HUES6 (cell line): ENCODE measurements at regions not wholly inside any gene's neighbourhood (a gene's known extent, or its start where the extent isn't known, plus 50 kb on each side); places are given as distances from the start of the nearest gene placed in this dataset.

ENCODE experiments used
- H3K27ac ChIP-seq: 2 replicates; pipeline ENCODE4 v1.7.0; 2013; ENCODE audit warnings: low read depth, mild to moderate bottlenecking, low read length, inconsistent platforms
- H3K27me3 ChIP-seq: 2 replicates; pipeline ENCODE4 v1.6.1; 2013; ENCODE audit warnings: low read length; ENCODE audit not compliant: control insufficient read depth, insufficient read depth
- H3K36me3 ChIP-seq: 2 replicates; pipeline ENCODE4 v1.6.1; 2013; ENCODE audit warnings: low read length; ENCODE audit not compliant: control insufficient read depth, insufficient read depth
- H3K4me1 ChIP-seq: 2 replicates; pipeline ENCODE4 v1.6.1; 2013; ENCODE audit warnings: low read length; ENCODE audit not compliant: control insufficient read depth, insufficient read depth
- H3K4me3 ChIP-seq: 2 replicates; pipeline ENCODE4 v1.5.1; 2013; ENCODE audit warnings: low read depth, low read length
- H3K9ac ChIP-seq: one replicate; pipeline ENCODE4 v1.6.1; 2013; ENCODE audit warnings: mild to moderate bottlenecking, low read length
- H3K9me3 ChIP-seq: 2 replicates; pipeline ENCODE4 v1.6.1; 2013; ENCODE audit warnings: low read depth, low read length; ENCODE audit not compliant: control insufficient read depth, insufficient read depth

DNA sequence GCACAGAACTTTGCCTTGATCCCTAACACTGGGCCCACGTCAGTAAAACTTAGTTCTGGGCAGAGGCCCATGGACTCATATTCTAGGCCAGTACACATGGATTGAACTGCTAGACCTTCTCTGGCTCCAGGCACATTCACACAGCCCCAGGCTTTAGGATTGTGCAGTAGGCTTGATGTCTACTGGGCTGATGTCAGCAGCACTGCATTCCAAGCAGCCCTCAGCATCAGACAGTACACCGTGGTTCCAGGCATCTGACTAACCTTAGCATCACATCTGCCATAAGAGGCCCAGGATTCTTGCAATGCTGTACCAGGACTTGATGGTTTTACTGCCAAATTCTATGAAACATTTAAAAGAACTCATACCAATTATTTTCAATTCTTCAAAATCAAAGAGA lies 301.9 kb downstream of the CCER1 start:
- H3K36me3 ChIP-seq = no peaks in the 10 kb centered on the region
- H3K9me3 ChIP-seq = no peaks in the 10 kb centered on the region
- no peaks in the 10 kb centered on the region for H3K4me1 ChIP-seq
- no peak overlapping the region for H3K4me3 ChIP-seq
- no peak overlapping the region for H3K9ac ChIP-seq
- no peaks in the 10 kb centered on the region for H3K27me3 ChIP-seq
- H3K27ac ChIP-seq = no peak overlapping the region

- no peaks in the 10 kb centered on the region for H3K27me3 ChIP-seq
- H3K9ac ChIP-seq = no peak overlapping the region
- H3K4me3 ChIP-seq = no peak overlapping the region
- H3K36me3 ChIP-seq = no peaks in the 10 kb centered on the region
- no peaks in the 10 kb centered on the region for H3K4me1 ChIP-seq
- no peaks in the 10 kb centered on the region for H3K9me3 ChIP-seq
- no peak overlapping the region for H3K27ac ChIP-seq
Observed at GRCh38 chr12:90652280-90652679, 302.7 kb downstream of the CCER1 start.

GRCh38 chr12:90645181-90645580 lies 309.8 kb downstream of the CCER1 start:
- Histone ChIP-seq H3K27me3 (no peaks in the 10 kb centered on the region), H3K9me3 (no peaks in the 10 kb centered on the region), H3K36me3 (no peaks in the 10 kb centered on the region), H3K27ac (no peak overlapping the region), H3K4me1 (no peaks in the 10 kb centered on the region), H3K4me3 (no peak overlapping the region), H3K9ac (no peak overlapping the region)

- H3K27me3 ChIP-seq = no peaks in the 10 kb centered on the region
- peaks cover 6% of the 10 kb centered on the region; the same call in 1 of the 2 replicates for H3K9me3 ChIP-seq
- H3K4me3 ChIP-seq = no peak overlapping the region
- no peaks in the 10 kb centered on the region for H3K4me1 ChIP-seq
- no peak overlapping the region for H3K27ac ChIP-seq
- H3K9ac ChIP-seq = no peak overlapping the region
- no peaks in the 10 kb centered on the region for H3K36me3 ChIP-seq
Observed at GRCh38 chr12:90631591-90632212, 323.3 kb downstream of the CCER1 start.

- Histone ChIP-seq H3K4me1 (no peaks in the 10 kb centered on the region), H3K9me3 (peaks cover 6% of the 10 kb centered on the region; the same call in 1 of the 2 replicates), H3K27ac (no peak overlapping the region), H3K36me3 (no peaks in the 10 kb centered on the region), H3K4me3 (no peak overlapping the region), H3K9ac (no peak overlapping the region), H3K27me3 (no peaks in the 10 kb centered on the region)
Observed at GRCh38 chr12:90630006-90630405, 325.0 kb downstream of the CCER1 start.

- H3K4me3 ChIP-seq = no peak overlapping the region
- no peaks in the 10 kb centered on the region for H3K27me3 ChIP-seq
- H3K9me3 ChIP-seq = peaks cover 2% of the 10 kb centered on the region; the same call in 1 of the 2 replicates
- H3K36me3 ChIP-seq = no peaks in the 10 kb centered on the region
- no peaks in the 10 kb centered on the region for H3K4me1 ChIP-seq
- no peak overlapping the region for H3K9ac ChIP-seq
- H3K27ac ChIP-seq = no peak overlapping the region
Observed at GRCh38 chr12:90628213-90628612, 326.8 kb downstream of the CCER1 start.

DNA sequence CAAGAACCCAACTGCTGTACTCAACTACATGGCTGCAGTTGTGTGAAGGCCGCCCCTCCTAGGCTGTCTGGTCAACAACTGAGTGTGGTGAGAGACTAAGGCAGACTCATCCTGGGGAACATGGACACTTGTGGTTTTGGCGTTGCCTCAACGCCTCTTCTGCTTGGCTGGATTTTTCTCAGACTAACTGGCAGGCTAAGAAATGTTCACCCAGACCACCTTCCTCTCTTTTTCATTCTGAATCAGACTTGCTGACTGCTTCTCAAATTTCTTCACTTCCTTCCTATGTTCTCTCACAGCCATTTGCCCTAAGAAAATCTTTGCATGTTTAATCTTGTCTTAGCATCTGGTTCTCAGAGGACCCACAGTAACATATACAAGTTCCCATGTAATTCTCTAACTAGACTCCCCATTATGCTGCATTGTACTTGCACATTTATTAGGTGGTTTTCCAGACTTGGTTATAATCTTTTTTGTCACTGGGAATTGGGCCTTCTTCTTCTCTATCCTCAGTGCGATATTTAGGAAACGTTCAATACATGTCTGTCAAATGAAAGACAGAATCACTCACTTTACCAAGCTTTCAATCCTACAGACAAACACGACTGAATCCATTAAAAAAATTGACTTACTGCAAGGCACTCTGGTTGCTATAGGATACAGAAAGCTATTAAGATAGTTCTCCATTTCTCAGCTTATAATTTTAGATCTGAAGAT lies 327.6 kb downstream of the CCER1 start:
- H3K9me3 ChIP-seq = no peaks in the 10 kb centered on the region
- H3K36me3 ChIP-seq = no peaks in the 10 kb centered on the region
- no peak overlapping the region for H3K4me3 ChIP-seq
- H3K27me3 ChIP-seq = no peaks in the 10 kb centered on the region
- H3K9ac ChIP-seq = no peak overlapping the region
- H3K27ac ChIP-seq = no peak overlapping the region
- no peaks in the 10 kb centered on the region for H3K4me1 ChIP-seq

DNA sequence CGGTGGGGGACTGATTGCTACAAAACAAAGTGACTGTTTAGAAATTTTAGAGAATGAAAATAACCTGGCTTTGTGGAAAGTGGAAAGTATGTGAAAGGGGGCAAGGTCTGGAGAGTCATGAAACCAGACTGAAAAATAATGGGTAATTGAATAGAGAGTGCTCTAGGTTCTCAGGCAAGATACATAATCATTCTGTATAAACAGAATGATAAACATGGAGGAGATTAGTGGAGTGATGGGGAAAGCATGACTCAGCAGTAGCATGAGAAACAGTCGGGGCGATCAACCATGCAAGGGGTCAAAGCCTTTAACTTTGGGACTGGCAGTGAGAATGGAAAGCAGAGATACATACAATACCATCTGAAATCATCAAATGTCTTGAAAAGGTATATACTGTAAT lies 332.5 kb downstream of the CCER1 start:
- Histone ChIP-seq H3K27ac (no peak overlapping the region), H3K4me3 (no peak overlapping the region), H3K27me3 (no peaks in the 10 kb centered on the region), H3K9me3 (no peaks in the 10 kb centered on the region), H3K36me3 (no peaks in the 10 kb centered on the region), H3K4me1 (no peaks in the 10 kb centered on the region), H3K9ac (no peak overlapping the region)

DNA sequence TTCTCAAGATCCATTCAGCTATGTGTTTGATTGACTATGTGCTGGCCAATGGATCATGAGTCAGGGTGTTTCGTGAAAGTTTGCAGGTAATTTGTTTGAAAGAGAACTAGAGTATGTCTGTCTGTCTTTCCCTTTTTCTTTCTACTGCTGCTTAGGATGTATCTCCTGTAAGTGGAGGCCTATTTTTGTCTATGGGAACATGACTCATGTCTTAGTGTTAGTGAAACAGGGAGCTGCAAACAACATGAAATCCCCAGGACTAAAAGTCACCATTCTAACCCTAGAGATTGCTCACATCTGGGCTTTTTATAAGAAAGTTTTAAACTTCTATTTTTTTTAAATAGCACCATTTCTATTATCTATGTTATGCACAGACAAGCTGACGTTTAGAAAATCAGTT lies 333.0 kb downstream of the CCER1 start:
- Histone ChIP-seq H3K36me3 (no peaks in the 10 kb centered on the region), H3K4me1 (no peaks in the 10 kb centered on the region), H3K4me3 (no peak overlapping the region), H3K27me3 (no peaks in the 10 kb centered on the region), H3K9me3 (no peaks in the 10 kb centered on the region), H3K9ac (no peak overlapping the region), H3K27ac (no peak overlapping the region)

DNA sequence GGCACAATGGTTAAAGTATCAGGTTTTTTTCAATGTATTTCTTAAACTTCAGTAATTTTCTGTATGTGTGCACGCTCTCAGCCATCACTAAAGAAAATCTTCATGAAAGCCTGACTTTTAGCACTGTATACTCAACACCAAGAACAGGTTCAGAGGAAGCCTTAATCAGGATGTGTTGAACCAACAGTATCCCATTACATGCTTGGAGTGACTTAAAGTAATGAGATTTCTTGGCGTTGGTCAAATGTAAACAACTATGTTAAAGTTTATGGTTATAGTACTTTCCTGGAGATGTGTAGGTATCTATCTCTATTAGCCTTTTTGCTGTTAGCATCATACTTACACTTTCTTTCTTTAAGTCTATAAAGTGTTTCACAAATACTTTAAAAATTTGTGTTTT lies 335.0 kb downstream of the CCER1 start:
- Histone ChIP-seq H3K9ac (no peak overlapping the region), H3K36me3 (no peaks in the 10 kb centered on the region), H3K4me1 (no peaks in the 10 kb centered on the region), H3K27me3 (no peaks in the 10 kb centered on the region), H3K27ac (no peak overlapping the region), H3K9me3 (no peaks in the 10 kb centered on the region), H3K4me3 (no peak overlapping the region)

DNA sequence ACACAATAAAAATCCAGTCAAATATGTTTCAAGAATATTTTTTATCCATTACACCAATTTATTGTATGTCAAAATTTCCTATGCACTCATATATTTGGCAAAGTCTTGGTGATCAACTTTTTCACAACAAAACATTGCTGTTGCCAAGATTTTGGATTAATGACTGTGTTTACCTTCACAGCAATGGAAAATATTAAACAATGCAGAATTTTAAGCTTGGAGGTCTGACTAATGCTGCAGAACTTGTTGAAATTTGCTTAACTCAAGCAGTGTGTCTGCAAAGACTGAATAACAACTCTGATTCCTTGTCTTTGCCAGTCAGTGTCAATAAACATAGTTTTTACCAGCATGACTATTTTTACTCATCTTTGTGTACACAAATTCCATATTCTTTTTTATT lies 336.4 kb downstream of the CCER1 start:
- no peak overlapping the region for H3K4me3 ChIP-seq
- H3K9me3 ChIP-seq = no peaks in the 10 kb centered on the region
- no peak overlapping the region for H3K9ac ChIP-seq
- H3K36me3 ChIP-seq = no peaks in the 10 kb centered on the region
- H3K4me1 ChIP-seq = no peaks in the 10 kb centered on the region
- H3K27me3 ChIP-seq = no peaks in the 10 kb centered on the region
- H3K27ac ChIP-seq = no peak overlapping the region
